ENCODE measurements at regions not wholly inside any gene's neighbourhood (a gene's known extent, or its start where the extent isn't known, plus 50 kb on each side); places are given as distances from the start of the nearest gene placed in this dataset.
"Not testable (repeated sequence)": the region's sequence is repeated elsewhere in the genome, so short reads cannot be mapped to it uniquely, and the experiment has no call there.

GRCh38 chr15:21357056-21357455, 83.2 kb downstream of the POTEB3 start:
- not testable (repeated sequence) for DNase-seq (ENCODE audit: low read depth in 2 of 2)

DNA sequence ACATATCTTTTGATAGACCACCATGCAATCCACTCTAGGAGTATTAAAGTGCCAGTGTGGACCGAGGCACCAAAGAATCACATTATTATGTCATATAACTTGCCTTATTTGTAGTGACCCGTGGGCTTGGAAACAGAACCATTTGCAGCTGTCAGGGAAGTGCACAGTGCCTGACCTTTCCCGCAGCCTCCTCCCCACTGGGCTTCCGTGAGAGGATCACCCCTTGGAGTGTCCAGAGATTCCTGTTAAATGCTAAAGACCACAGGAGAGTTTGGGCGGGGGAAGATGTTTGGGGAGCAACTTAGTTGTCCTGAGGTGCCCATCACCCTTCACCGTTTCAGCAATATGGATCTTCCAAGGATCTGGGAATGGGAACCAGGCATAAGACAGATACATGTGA, 84.4 kb downstream of the POTEB3 start:
- DNase-seq (ENCODE audit: low read depth in 2 of 2), result not testable (repeated sequence)

DNA sequence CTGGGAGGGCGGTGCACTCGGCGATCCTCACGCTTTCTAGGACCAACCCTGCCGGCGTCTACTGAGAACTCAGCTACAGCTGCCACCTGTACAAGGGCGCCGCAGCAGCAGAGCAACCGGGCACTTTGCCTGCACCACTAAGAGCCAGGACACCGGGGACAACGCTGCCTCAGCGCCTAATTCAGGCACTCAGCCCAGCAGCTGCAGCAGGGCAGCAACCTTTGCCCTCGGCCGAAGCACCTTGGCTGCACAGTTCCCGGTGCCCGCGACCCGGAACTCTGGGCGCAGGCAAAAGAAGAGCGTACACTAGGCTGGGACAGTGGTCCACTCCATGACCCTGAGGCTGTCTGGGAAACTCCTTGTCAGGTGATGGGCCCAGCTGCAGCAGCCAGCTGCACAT, 85.7 kb downstream of the POTEB3 start:
- not testable (repeated sequence) for DNase-seq (ENCODE audit: low read depth in 2 of 2)

DNA sequence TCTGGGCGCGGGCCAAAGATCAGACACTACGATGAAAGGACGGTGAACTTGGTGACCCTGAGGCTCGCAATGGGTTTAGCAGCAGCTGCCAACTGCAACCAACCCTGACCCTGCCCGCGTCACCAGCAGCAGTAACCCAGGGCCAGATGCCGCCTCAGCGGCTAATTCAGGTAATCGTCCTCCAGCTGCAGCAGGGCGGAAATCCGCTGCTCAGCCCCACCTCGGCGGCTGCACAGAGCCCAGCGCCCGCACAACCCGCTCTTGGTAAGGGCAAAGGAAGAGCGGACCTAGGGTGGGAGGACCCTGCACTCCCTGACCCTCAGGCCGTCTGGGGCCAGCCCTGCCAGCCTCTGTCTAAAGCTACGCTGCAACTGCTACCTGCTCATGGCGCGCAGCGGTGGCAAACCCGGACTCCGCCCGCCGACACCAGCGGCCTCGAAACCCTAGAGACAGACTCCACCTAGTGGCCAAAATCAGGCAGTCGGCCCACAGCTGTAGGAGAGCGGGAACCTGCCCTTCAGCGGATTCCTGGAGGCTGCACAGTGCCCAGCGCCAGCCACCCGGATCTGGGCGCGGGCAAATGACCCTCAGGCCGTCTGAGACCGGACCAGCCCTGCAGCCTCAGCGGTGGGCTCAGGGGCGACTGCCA, 87.5 kb downstream of the POTEB3 start:
- DNase-seq (ENCODE audit: low read depth in 2 of 2), result not testable (repeated sequence)

GRCh38 chr15:21344960-21345359, 95.3 kb downstream of the POTEB3 start:
- DNase-seq (ENCODE audit: low read depth in 2 of 2), result peak in 1 of 2 experiments; percentile 0

- not testable (repeated sequence) for DNase-seq (ENCODE audit: low read depth in 2 of 2)
Measured at GRCh38 chr15:21344500-21344899, 95.8 kb downstream of the POTEB3 start.

- not testable (repeated sequence) for DNase-seq (ENCODE audit: low read depth in 2 of 2)
Measured at GRCh38 chr15:21337028-21337427, 103.3 kb downstream of the POTEB3 start.

- peak; percentile 27 to 40 for DNase-seq (ENCODE audit: low read depth in 2 of 2)
Measured at GRCh38 chr15:21324720-21325460, 115.4 kb downstream of the POTEB3 start.

- DNase-seq (ENCODE audit: low read depth in 2 of 2), result not testable (repeated sequence)
Measured at GRCh38 chr15:21284353-21284752, 155.9 kb downstream of the POTEB3 start.

DNA sequence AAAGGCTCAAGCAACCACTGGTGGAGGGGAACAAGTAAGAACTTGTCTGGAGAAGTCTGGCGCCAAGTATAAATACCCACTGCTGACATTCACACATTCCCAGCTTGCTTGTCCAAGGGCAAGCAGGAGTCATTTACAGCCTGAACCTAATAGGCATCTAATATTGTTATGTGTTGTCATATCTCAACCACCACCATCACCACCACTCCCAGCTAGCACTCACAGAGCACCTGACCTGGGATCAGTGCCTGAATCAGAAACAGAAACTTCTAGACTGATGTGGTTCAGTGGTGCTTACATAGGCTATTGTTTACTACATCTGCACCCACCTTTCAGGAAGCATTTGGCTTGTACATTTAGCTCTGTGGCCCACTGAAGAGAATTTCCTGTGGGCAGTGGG, 157.1 kb downstream of the POTEB3 start:
- DNase-seq (ENCODE audit: low read depth in 2 of 2), result not testable (repeated sequence)

- not testable (repeated sequence) for DNase-seq (ENCODE audit: low read depth in 2 of 2)
Measured at GRCh38 chr15:21280272-21280671, 160.0 kb downstream of the POTEB3 start.

DNA sequence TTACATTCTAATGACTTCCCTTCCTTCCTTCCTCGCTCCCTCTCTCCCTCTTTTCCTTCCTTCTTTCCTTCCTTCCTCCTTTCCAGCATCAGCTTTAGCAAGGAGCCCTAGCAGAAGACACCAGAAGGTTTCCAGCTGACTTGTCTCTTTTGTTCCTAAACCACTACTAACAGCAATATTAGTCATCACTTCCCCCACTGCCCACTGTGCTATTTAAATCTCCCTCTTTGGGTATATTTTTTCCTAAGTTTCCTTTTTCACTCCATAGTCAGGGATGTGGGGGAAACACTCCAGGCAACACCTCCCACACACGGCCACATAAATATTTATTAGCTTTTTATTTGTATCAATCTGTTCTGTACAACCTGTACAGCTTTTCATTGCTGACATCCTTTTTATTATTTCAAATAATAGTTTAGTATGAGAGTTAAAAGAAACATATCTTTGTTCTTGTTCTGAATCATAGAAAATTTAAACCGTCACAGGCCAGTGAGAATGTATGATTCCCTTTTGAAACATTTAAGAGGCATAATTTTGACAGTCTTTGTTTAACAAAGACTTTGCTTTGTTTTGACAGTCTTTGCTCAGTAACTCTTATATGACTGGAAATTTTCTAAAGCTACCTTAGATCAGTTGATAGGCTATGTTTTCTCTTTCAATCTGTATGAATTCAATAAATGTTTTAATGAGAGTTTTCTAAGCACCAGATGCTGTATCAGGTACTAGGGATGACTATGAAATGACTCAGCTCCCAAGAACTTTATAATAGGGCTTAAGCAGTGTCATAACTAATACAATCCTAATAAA, 167.9 kb downstream of the POTEB3 start:
- DNase-seq (ENCODE audit: low read depth in 2 of 2), result not testable (repeated sequence)

DNA sequence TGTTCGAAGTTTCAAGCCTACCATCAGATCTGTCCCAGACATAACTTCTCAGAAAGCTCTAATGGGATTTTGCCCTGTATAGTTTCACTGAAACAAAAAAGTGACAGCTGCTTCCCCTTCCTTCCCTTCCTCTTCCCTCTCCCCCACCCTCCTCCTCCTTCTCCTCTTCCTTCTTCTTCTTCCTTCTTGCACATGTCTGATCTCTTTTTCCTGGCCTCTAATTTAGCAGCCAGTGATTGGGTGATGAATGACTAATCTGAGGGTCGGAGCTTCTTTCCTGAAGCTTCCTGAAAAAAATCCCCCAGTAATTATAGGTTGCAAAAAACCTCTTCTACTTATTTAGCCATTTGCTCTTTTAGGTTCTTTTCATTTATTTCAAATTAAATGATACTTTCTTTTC, 168.7 kb downstream of the POTEB3 start:
- DNase-seq (ENCODE audit: low read depth in 2 of 2), result no peak

GRCh38 chr15:21270474-21270873, 169.8 kb downstream of the POTEB3 start:
- DNase-seq (ENCODE audit: low read depth in 2 of 2), result no peak

- not testable (repeated sequence) for DNase-seq (ENCODE audit: low read depth in 2 of 2)
Measured at GRCh38 chr15:21269673-21270072, 170.6 kb downstream of the POTEB3 start.

DNA sequence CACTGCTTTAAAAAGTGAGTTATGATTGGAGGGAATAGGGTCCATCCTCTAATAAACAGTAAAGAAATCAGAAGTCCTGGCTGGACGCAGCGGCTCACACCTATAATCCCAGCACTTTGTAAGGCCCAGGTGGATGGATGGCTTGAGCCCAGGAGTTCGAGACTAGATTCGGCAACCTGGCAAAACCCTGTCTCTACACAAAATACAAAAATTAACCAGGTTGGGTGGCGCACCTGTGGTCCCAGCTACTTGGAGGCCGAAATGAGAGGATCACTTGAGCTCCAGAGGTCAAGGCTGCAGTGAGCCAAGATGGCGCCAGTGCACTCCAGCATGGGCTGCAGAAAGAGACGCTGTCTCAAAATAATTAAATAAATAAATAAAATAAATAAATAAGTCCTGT, 171.2 kb downstream of the POTEB3 start:
- DNase-seq (ENCODE audit: low read depth in 2 of 2), result no peak

DNA sequence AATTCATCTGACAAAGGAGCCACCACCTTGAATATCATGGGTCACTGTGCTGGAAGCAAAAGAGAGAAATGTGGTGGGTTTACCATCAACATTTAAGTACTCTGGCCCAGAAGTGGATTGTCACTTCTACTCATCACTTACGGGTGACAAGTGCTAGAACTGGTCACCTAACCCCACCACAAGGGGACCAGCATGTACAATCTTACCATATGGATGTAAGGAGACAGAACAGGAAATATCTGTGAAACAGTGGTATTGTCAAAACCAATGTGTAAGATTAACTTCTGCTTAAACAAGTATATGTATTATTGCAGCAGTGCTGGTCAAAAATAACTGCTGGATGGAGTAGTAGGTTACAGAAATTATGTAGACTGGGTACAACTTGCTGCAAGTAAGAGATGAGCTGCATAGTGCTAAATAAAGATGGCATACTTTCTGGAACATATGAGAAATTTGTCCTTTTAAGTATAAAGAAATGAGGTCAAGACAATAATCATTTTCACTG, 171.8 kb downstream of the POTEB3 start:
- no peak for DNase-seq (ENCODE audit: low read depth in 2 of 2)

GRCh38 chr15:21267671-21268395, 172.5 kb downstream of the POTEB3 start:
- DNase-seq (ENCODE audit: low read depth in 2 of 2), result no peak

DNA sequence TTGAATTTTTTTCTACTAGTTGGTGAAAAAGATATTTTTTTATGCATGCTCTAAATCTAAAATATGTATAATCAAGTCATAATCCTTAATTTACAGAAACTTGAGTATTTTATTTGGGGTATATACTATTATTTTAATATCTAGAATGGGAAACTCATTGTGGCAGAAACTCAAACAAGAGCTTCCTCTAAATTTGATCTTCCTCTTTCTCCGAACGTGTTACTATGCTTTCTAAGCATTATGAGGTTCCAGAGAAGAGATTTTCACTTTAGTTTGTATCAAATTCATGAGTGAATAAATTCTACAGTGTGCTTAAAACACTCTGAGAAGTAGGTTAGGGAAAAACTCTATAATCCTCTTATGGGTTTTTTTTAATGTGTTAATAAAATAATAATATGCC, 173.1 kb downstream of the POTEB3 start:
- DNase-seq (ENCODE audit: low read depth in 2 of 2), result no peak

DNA sequence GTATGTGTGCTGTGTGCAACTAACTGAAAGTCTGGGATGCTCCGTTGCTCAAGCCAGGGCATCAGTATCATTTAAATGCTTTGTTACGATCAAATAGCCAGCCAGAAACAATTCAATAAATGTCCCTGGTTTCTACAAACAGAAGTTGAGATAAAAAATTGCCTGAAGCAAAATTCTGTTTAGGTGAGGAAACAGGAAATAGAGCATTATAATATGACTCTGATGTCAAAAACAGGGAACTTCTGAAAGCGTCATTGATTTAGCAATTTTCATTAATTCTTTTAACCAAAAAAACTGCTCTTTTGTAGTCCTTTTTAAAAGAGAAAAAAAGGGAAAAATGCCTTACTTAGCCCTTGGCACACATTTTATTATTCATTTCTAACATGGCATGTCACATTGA, 174.7 kb downstream of the POTEB3 start:
- not testable (repeated sequence) for DNase-seq (ENCODE audit: low read depth in 2 of 2)

GRCh38 chr15:21262851-21263425, 177.4 kb downstream of the POTEB3 start:
- no peak for DNase-seq (ENCODE audit: low read depth in 2 of 2)
